Stimulated activated naive CD8-positive, alpha-beta T cell treated with anti-CD3 and anti-CD28 coated beads, Interleukin-15, amount 100 ng/mL, for 72 hours (primary cell): ENCODE measurements at regions not wholly inside any gene's neighbourhood (a gene's known extent, or its start where the extent isn't known, plus 50 kb on each side); places are given as distances from the start of the nearest gene placed in this dataset.
"Not testable (repeated sequence)": the region's sequence is repeated elsewhere in the genome, so short reads cannot be mapped to it uniquely, and the experiment has no call there.

Experiments used
- ATAC-seq: fragments of 150-1000 bp; cut with Tn5 transposase; 2 replicates; pipeline ENCODE4 v1.10.0; 2021; ENCODE audit warnings: mild to moderate bottlenecking, moderate library complexity
- DNase-seq, 2 donors: peaks; one replicate each; pipeline ENCODE4 v3.0.0; 2021 to 2022
- H3K27ac Mint-ChIP-seq, 2 donors: one replicate each; pipeline ENCODE4 v1.8.0; 2022; ENCODE audit warnings: mild to moderate bottlenecking in 2 of 2, mixed read lengths in 2 of 2, moderate library complexity in 2 of 2
- H3K27me3 Mint-ChIP-seq: one replicate; pipeline ENCODE4 v1.8.0; 2022; ENCODE audit warnings: mixed read lengths
- H3K4me1 Mint-ChIP-seq: one replicate; pipeline ENCODE4 v1.8.0; 2022; ENCODE audit warnings: mild to moderate bottlenecking, mixed read lengths
- H3K4me3 Mint-ChIP-seq, 2 donors: one replicate each; pipeline ENCODE4 v1.8.0; 2022; ENCODE audit warnings: mild to moderate bottlenecking in 2 of 2, mixed read lengths in 2 of 2, moderate library complexity in 1 of 2
- H3K9me3 Mint-ChIP-seq, 2 donors: one replicate each; pipeline ENCODE4 v1.8.0; 2022; ENCODE audit warnings: mixed read lengths in 2 of 2

- Mint-ChIP-seq H3K4me1 (peaks cover 25% of the 10 kb centered on the region), H3K27me3 (no peaks in the 10 kb centered on the region), H3K27ac (no peak overlapping the region), H3K4me3 (no peak overlapping the region), H3K9me3 (no peaks in the 10 kb centered on the region)
- no peak for ATAC-seq
- no peak for DNase-seq
Measured at GRCh38 chr5:39660020-39660419, 235.2 kb upstream of the DAB2 start.

- Mint-ChIP-seq H3K4me3 (no peak overlapping the region), H3K27me3 (no peaks in the 10 kb centered on the region), H3K4me1 (peaks cover 25% of the 10 kb centered on the region), H3K27ac (no peak overlapping the region), H3K9me3 (no peaks in the 10 kb centered on the region)
- ATAC-seq (no peak), DNase-seq (no peak)
Measured at GRCh38 chr5:39658866-39659265, 234.1 kb upstream of the DAB2 start.

GRCh38 chr5:39657943-39658342 lies 233.2 kb upstream of the DAB2 start:
- ATAC-seq (no peak), DNase-seq (no peak)
- Mint-ChIP-seq H3K4me1 (peaks cover 25% of the 10 kb centered on the region), H3K27me3 (no peaks in the 10 kb centered on the region), H3K9me3 (no peaks in the 10 kb centered on the region), H3K4me3 (peak overlapping the region in 1 of 2 donors; percentile 33), H3K27ac (peak overlapping the region in 1 of 2 donors; percentile 58)

GRCh38 chr5:39656600-39656999 lies 231.8 kb upstream of the DAB2 start:
- DNase-seq (no peak), ATAC-seq (no peak)
- no peak overlapping the region for H3K4me3 Mint-ChIP-seq
- H3K27ac Mint-ChIP-seq: no peak overlapping the region
- no peaks in the 10 kb centered on the region for H3K27me3 Mint-ChIP-seq
- H3K9me3 Mint-ChIP-seq: no peaks in the 10 kb centered on the region
- H3K4me1 Mint-ChIP-seq: peaks cover 24% of the 10 kb centered on the region

GRCh38 chr5:39654715-39655114 lies 229.9 kb upstream of the DAB2 start:
- Mint-ChIP-seq H3K9me3 (no peaks in the 10 kb centered on the region), H3K4me1 (peaks cover 18% of the 10 kb centered on the region), H3K27me3 (no peaks in the 10 kb centered on the region), H3K27ac (no peak overlapping the region), H3K4me3 (no peak overlapping the region)
- ATAC-seq (no peak), DNase-seq (no peak)

- H3K27ac Mint-ChIP-seq, DNase-seq, H3K9me3 Mint-ChIP-seq, H3K4me3 Mint-ChIP-seq, ATAC-seq, H3K27me3 Mint-ChIP-seq: not testable (repeated sequence)
- peaks cover 10% of the 10 kb centered on the region for H3K4me1 Mint-ChIP-seq
Measured at GRCh38 chr5:39652481-39652880, 227.7 kb upstream of the DAB2 start.

- Mint-ChIP-seq H3K4me1 (peaks cover 6% of the 10 kb centered on the region), H3K4me3 (no peak overlapping the region), H3K9me3 (no peaks in the 10 kb centered on the region), H3K27me3 (no peaks in the 10 kb centered on the region), H3K27ac (peak overlapping the region in 1 of 2 donors; percentile 33)
- DNase-seq: no peak
- no peak for ATAC-seq
Measured at GRCh38 chr5:39652036-39652435, 227.3 kb upstream of the DAB2 start.

- Mint-ChIP-seq H3K27me3 (no peaks in the 10 kb centered on the region), H3K4me3 (no peak overlapping the region), H3K27ac (no peak overlapping the region), H3K9me3 (no peaks in the 10 kb centered on the region), H3K4me1 (peaks cover 6% of the 10 kb centered on the region)
- DNase-seq (no peak), ATAC-seq (no peak)
Measured at GRCh38 chr5:39650008-39650762, 225.4 kb upstream of the DAB2 start.

- Mint-ChIP-seq H3K27ac (no peak overlapping the region), H3K27me3 (no peaks in the 10 kb centered on the region), H3K4me1 (peaks cover 6% of the 10 kb centered on the region), H3K4me3 (no peak overlapping the region), H3K9me3 (no peaks in the 10 kb centered on the region)
- ATAC-seq (peak; percentile 42), DNase-seq (no peak)
Measured at GRCh38 chr5:39648848-39649227, 224.1 kb upstream of the DAB2 start.

- Mint-ChIP-seq H3K4me3 (no peak overlapping the region), H3K27me3 (no peaks in the 10 kb centered on the region), H3K9me3 (no peaks in the 10 kb centered on the region), H3K4me1 (peaks cover 6% of the 10 kb centered on the region), H3K27ac (no peak overlapping the region)
- no peak for DNase-seq
- ATAC-seq: no peak
Measured at GRCh38 chr5:39648085-39648847, 223.5 kb upstream of the DAB2 start.

GRCh38 chr5:39640552-39640951 lies 215.8 kb upstream of the DAB2 start:
- H3K27me3 Mint-ChIP-seq: no peaks in the 10 kb centered on the region
- no peak overlapping the region for H3K27ac Mint-ChIP-seq
- no peak overlapping the region for H3K4me3 Mint-ChIP-seq
- no peaks in the 10 kb centered on the region for H3K9me3 Mint-ChIP-seq
- DNase-seq (no peak), ATAC-seq (no peak)
- no peaks in the 10 kb centered on the region for H3K4me1 Mint-ChIP-seq

- Mint-ChIP-seq H3K4me1 (no peaks in the 10 kb centered on the region), H3K27me3 (no peaks in the 10 kb centered on the region), H3K9me3 (no peaks in the 10 kb centered on the region), H3K4me3 (no peak overlapping the region), H3K27ac (no peak overlapping the region)
- DNase-seq (no peak), ATAC-seq (no peak)
Measured at GRCh38 chr5:39639618-39640089, 214.9 kb upstream of the DAB2 start.

GRCh38 chr5:39638813-39639212 lies 214.0 kb upstream of the DAB2 start:
- Mint-ChIP-seq H3K9me3 (no peaks in the 10 kb centered on the region), H3K4me1 (no peaks in the 10 kb centered on the region), H3K27me3 (no peaks in the 10 kb centered on the region), H3K27ac (no peak overlapping the region), H3K4me3 (no peak overlapping the region)
- DNase-seq: no peak
- no peak for ATAC-seq

GRCh38 chr5:39633057-39633456 lies 208.3 kb upstream of the DAB2 start:
- ATAC-seq (no peak), DNase-seq (no peak)
- Mint-ChIP-seq H3K4me1 (no peaks in the 10 kb centered on the region), H3K9me3 (no peaks in the 10 kb centered on the region), H3K27me3 (peaks cover 21% of the 10 kb centered on the region), H3K27ac (no peak overlapping the region), H3K4me3 (no peak overlapping the region)

GRCh38 chr5:39631958-39632357 lies 207.2 kb upstream of the DAB2 start:
- DNase-seq (no peak), ATAC-seq (no peak)
- Mint-ChIP-seq H3K4me3 (no peak overlapping the region), H3K27ac (no peak overlapping the region), H3K9me3 (no peaks in the 10 kb centered on the region), H3K4me1 (no peaks in the 10 kb centered on the region), H3K27me3 (peaks cover 21% of the 10 kb centered on the region)

GRCh38 chr5:39629946-39630345 lies 205.2 kb upstream of the DAB2 start:
- H3K9me3 Mint-ChIP-seq: no peaks in the 10 kb centered on the region
- H3K4me3 Mint-ChIP-seq: no peak overlapping the region
- no peak for ATAC-seq
- H3K27me3 Mint-ChIP-seq: peaks cover 21% of the 10 kb centered on the region
- no peaks in the 10 kb centered on the region for H3K4me1 Mint-ChIP-seq
- DNase-seq: no peak
- H3K27ac Mint-ChIP-seq: no peak overlapping the region
